DND-41 (cell line): ENCODE measurements at regions not wholly inside any gene's neighbourhood (a gene's known extent, or its start where the extent isn't known, plus 50 kb on each side); places are given as distances from the start of the nearest gene placed in this dataset.

Experiments used
- CTCF ChIP-seq: IDR thresholded peaks from 2 replicates; pipeline ENCODE4 v1.5.1; 2012; ENCODE audit warnings: borderline replicate concordance, low read length, moderate library complexity, mild to moderate bottlenecking; ENCODE audit not compliant: poor library complexity, severe bottlenecking; ENCODE audit errors: extremely low read depth
- EZH2 ChIP-seq: IDR thresholded peaks from 3 replicates; pipeline ENCODE4 v1.6.1; 2012; ENCODE audit warnings: borderline replicate concordance, low read depth, mild to moderate bottlenecking, moderate library complexity, low read length, inconsistent platforms; ENCODE audit not compliant: severe bottlenecking

GRCh38 chr10:63069318-63069717, 63.8 kb upstream of the NRBF2 start:
- TF ChIP-seq EZH2 (no peak), CTCF (no peak)
